Ureter (tissue), 1 donor: ENCODE measurements at regions not wholly inside any gene's neighbourhood (a gene's known extent, or its start where the extent isn't known, plus 50 kb on each side); places are given as distances from the start of the nearest gene placed in this dataset.

Experiments used
- DNase-seq: peaks from one replicate; pipeline ENCODE4 v3.0.0-alpha.2; 2020; ENCODE audit warnings: low spot score
- donor health status: DM: yes; HTN: yes; CAD: no.

- no peak for DNase-seq
Observed at GRCh38 chr2:146817613-146818012, 1027.2 kb upstream of the ACVR2A start.

DNA sequence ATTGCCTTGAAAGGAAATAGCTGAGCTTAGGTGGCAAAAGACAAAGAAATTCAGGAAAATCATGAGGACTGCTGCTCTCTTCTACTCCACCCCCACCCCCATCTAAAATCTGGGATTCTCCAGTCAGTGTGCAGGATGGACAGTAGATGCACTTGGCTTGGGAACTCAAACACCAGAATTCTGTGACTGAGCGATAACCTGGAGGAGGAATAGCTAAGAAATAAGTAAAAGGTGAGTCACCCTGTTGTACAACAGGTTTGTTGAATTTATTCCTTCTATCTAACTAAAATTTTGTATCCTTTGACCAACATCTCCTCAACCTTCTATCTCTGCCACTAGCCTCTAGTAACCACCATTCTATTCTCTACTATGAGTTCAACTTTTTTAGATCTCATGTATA, 1029.9 kb upstream of the ACVR2A start:
- no peak for DNase-seq

DNA sequence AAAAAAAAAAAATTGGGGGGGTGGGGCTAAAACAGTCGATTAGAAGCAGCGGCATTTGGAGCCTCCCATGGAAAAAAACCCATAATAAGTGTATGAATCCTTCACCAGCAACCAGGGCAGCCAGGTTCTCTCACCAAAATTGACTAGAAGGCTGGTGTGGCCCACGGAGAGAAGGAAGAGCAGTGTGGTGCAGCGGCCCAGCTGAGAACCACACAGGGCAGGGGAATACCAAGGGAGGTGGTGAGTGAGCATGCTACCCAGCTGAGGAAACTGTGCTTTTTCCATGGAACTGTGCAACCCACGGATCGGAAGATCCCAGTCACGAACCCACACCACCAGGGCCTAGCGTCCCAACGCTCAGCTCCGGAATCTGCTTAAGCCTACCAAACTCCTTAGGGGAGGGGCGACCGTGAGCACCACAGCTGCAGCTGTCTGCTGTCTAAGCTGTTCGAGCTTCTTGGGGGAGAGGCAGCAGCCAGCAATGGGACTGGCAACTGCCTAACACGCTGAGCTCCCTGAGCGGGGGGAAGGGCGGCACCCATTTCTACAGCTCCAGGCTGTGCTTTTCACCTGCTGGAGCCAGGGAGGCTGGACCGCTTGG, 1037.2 kb upstream of the ACVR2A start:
- DNase-seq, result no peak

- no peak for DNase-seq
Observed at GRCh38 chr2:146806364-146807005, 1038.3 kb upstream of the ACVR2A start.

DNA sequence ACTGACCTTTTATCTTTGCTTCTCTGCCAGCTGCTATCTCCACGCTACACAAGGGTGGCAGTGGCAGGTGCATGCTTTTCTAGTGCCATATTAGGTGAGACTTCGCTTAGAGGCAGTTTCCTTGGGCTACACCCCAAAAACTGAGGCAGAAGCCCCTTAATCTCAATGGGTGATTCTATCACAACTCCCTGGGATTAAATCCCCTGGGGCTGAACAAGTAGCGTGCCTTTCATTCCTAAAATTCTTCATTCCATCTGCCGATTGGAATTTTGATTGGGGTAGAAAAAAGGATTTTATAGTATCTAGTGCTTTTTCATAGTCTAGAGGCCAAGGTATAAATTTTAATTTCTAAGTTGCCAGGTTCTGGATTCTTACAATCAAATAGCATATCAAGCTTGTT, 1040.5 kb upstream of the ACVR2A start:
- no peak for DNase-seq

- DNase-seq, result no peak
Observed at GRCh38 chr2:146801886-146802285, 1042.9 kb upstream of the ACVR2A start.

- no peak for DNase-seq
Observed at GRCh38 chr2:146786396-146786795, 1058.4 kb upstream of the ACVR2A start.

- no peak for DNase-seq
Observed at GRCh38 chr2:146785101-146785500, 1059.7 kb upstream of the ACVR2A start.

DNA sequence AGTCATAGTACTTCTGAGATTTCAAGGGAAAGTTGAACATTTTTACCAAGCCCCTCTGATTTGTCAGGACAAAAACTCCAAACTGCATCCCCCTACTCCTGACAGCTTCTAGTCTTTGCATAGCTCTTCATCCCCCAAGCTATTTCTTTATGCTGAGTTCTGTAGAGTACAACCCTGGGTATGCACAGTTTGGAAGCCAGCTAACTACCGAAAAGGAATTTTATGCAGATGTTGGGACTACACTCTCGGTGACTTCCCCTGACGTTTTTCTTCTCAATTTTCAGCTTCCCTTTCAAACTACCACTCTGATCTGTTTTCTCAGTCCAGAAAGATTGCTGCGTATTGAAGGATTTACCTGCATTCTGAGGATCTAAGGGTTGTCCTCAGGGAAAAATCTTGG, 1060.2 kb upstream of the ACVR2A start:
- DNase-seq, result no peak

DNA sequence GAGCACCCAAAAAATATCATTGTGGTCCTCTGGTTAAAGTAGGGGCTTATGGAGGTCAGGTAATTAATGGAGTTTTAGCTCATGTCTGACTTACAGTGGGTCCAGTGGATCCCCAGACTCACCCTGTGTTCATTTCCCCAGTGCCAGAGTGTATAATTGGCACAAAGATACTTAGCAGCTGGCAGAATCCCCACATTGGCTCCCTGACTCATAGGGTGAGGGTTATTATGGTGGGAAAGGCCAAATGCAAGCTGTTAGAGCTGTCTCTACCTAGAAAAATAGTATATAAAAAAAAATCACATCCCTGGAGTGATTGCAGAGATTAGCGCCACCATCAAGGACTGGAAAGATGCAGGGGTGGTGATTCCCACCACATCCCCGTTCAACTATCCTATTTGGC, 1067.6 kb upstream of the ACVR2A start:
- DNase-seq, result no peak

GRCh38 chr2:146776596-146776995, 1068.2 kb upstream of the ACVR2A start:
- no peak for DNase-seq

- DNase-seq, result no peak
Observed at GRCh38 chr2:146771531-146771930, 1073.3 kb upstream of the ACVR2A start.

GRCh38 chr2:146764301-146764700, 1080.5 kb upstream of the ACVR2A start:
- no peak for DNase-seq

GRCh38 chr2:146762786-146763185, 1082.0 kb upstream of the ACVR2A start:
- DNase-seq, result no peak

- DNase-seq, result no peak
Observed at GRCh38 chr2:146754606-146755005, 1090.2 kb upstream of the ACVR2A start.

- no peak for DNase-seq
Observed at GRCh38 chr2:146748046-146748445, 1096.8 kb upstream of the ACVR2A start.

DNA sequence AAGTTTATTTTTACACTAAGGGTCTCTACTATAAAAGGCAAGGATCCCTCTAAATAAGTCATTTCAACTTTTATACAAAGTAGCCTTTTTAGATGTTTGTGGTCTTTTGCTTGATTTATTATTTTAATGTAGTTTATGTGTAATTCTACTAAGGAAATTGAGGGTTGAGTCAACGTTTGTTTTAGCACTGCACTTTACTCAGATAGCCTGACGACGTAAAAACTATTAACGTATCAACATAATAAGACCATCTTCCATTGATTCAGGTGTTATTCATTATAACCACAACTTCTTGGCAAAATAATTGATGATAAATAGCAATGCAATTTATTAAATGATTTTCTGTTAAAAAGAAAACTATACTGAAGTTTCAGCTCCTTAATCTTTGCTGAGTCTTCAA, 1103.6 kb upstream of the ACVR2A start:
- DNase-seq, result no peak

GRCh38 chr2:146734821-146735190, 1110.0 kb upstream of the ACVR2A start:
- no peak for DNase-seq

GRCh38 chr2:146734042-146734820, 1110.6 kb upstream of the ACVR2A start:
- DNase-seq, result no peak

DNA sequence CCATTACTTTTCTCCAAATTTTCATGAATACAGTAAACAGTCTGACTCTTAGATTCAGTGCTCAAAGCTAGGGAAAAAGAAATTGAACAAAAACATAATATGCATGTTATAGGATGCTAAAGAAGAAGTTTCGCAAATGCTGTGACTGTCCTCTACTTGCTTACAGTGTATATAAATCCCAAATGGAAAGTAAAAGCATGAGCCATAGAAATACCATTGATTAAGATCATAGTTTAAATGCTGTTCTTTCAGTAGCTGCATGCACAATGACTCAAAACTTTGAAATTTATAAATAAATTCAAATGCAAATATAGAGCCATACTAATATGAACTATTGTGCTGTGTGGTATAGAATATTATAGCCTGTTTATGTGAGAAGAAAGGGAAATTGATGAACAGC, 1113.9 kb upstream of the ACVR2A start:
- no peak for DNase-seq

GRCh38 chr2:146721486-146721885, 1123.3 kb upstream of the ACVR2A start:
- no peak for DNase-seq

- DNase-seq, result no peak
Observed at GRCh38 chr2:146720170-146720569, 1124.7 kb upstream of the ACVR2A start.

- DNase-seq, result no peak
Observed at GRCh38 chr2:146716591-146716990, 1128.2 kb upstream of the ACVR2A start.
